Cardiac fibroblast (primary cell): ENCODE measurements at regions not wholly inside any gene's neighbourhood (a gene's known extent, or its start where the extent isn't known, plus 50 kb on each side); places are given as distances from the start of the nearest gene placed in this dataset.
"Not testable (repeated sequence)": the region's sequence is repeated elsewhere in the genome, so short reads cannot be mapped to it uniquely, and the experiment has no call there.

Experiments
- DNase-seq, 2 donors: peaks; one replicate each; pipeline versions ENCODE4 v3.0.0 to v3.0.0-alpha.2; 2010; ENCODE audit warnings: low read depth in 2 of 2
- H3K4me3 ChIP-seq, 2 donors: replicated peaks in 1 of 2; 1 replicate in 1 of 2; 2 replicates in 1 of 2; pipeline ENCODE4 v1.5.1; 2011; ENCODE audit warnings: low read depth in 2 of 2, low read length in 2 of 2, mild to moderate bottlenecking in 2 of 2, moderate library complexity in 1 of 2
- TF ChIP-seq, protein P1 (sequence below): IDR thresholded peaks from one replicate; pipeline ENCODE4 v1.5.1; 2011; ENCODE audit warnings: low read depth, mild to moderate bottlenecking, low read length, inconsistent platforms

DNA sequence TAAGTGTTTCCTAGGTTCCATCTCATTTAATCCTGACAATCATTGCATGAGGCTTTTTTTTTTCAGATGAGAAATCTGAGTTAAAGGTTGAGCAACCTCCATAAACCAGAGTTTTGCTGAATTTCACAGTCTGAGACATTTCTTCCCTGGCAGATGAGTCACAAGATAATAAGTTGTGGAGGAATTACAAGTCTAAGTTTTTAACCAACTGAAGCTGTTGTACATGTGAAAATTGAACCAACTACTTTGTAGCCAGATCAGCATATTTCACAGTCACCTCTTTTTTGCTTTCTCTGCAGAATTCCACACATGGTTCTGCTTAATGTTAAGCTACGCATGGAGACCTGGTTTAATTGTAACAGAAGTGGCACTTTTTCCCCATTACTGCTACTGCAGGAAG is 765.6 kb downstream of the CDH11 start:
- TF ChIP-seq, protein P1, sequence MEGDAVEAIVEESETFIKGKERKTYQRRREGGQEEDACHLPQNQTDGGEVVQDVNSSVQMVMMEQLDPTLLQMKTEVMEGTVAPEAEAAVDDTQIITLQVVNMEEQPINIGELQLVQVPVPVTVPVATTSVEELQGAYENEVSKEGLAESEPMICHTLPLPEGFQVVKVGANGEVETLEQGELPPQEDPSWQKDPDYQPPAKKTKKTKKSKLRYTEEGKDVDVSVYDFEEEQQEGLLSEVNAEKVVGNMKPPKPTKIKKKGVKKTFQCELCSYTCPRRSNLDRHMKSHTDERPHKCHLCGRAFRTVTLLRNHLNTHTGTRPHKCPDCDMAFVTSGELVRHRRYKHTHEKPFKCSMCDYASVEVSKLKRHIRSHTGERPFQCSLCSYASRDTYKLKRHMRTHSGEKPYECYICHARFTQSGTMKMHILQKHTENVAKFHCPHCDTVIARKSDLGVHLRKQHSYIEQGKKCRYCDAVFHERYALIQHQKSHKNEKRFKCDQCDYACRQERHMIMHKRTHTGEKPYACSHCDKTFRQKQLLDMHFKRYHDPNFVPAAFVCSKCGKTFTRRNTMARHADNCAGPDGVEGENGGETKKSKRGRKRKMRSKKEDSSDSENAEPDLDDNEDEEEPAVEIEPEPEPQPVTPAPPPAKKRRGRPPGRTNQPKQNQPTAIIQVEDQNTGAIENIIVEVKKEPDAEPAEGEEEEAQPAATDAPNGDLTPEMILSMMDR = no peak
- DNase-seq = peak; percentile 78 to 91
- H3K4me3 ChIP-seq = no peak overlapping the region

DNA sequence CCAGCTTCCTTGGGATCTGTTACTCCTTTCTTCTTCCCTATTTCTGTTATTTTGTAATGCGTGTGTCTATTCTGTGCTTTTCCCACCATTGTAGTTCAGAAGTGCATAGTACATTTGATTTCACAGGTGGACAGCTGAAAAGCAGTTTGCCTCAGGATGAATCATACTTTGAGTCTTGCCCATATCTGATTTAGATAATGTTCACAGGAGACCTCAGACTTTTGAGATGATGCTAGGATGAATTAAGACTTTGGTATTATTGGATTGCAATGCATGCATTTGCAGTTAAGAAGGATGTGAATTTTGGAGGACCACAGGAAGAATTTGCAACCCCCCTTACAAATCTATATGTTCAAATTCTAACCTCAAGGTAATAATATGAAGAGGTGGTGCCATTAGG is 769.6 kb downstream of the CDH11 start:
- TF ChIP-seq, protein P1 = no peak
- no peak for DNase-seq
- H3K4me3 ChIP-seq = no peak overlapping the region

DNA sequence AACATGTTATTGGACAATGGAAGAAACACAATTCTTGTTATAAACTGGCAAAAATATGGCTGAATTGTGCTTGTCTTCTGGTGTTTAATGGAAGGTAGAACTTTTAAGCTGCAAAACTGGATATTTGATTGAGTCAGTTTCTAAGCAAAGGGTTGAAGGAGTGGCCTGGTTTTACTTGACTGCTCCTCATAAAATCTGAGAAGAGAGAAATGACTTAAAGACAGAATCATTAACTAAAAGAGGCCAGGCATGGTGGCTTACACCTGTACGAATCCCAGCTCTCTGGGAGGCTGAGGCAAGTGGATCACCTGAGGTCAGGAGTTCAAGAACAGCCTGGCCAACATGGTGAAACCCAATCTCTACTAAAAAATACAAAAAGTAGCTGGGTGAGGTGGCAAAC is 770.7 kb downstream of the CDH11 start:
- TF ChIP-seq, protein P1 = no peak
- H3K4me3 ChIP-seq = no peak overlapping the region
- DNase-seq = no peak

DNA sequence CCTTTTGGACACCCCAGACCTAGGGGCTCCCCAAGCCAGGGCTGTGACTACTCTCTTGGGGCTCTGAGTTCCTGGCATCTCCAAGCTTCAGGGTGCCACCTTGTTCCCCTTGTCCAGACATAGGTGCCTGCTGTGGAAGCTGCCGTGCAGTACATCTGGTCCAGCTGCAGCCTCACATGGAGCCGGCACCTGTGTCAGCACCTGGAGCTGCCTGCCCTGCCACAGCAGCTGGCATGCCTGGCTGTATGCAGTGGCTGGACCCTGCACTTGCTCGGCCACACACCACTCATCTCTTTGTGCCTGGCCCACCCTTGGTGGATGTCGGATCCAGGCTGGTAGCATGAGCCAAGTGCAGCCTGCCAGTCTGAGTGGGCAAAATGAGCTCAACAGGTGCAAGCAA is 775.8 kb downstream of the CDH11 start:
- DNase-seq = no peak
- TF ChIP-seq, protein P1 = no peak
- no peak overlapping the region for H3K4me3 ChIP-seq

DNA sequence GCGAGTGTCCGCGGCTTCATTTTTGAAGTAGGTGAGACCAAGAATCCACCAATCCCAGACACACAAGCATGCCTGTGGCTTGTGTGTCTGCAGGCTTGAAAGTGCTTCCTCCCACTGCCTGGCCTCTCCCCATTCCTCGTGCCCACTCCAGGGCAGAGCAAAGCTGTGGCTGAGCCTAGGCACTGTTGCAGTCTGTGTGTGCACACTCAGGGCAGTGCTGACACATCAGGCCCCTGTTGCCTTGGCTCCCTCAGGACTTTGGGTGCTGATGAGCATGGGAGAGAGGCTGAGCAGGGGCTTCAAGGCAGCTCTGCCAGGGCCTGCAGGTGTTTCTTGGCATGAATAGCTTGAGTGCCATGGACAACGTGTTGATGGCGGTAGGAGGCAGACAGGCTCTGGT is 776.7 kb downstream of the CDH11 start:
- H3K4me3 ChIP-seq = no peak overlapping the region
- TF ChIP-seq, protein P1 = no peak
- DNase-seq = no peak

DNA sequence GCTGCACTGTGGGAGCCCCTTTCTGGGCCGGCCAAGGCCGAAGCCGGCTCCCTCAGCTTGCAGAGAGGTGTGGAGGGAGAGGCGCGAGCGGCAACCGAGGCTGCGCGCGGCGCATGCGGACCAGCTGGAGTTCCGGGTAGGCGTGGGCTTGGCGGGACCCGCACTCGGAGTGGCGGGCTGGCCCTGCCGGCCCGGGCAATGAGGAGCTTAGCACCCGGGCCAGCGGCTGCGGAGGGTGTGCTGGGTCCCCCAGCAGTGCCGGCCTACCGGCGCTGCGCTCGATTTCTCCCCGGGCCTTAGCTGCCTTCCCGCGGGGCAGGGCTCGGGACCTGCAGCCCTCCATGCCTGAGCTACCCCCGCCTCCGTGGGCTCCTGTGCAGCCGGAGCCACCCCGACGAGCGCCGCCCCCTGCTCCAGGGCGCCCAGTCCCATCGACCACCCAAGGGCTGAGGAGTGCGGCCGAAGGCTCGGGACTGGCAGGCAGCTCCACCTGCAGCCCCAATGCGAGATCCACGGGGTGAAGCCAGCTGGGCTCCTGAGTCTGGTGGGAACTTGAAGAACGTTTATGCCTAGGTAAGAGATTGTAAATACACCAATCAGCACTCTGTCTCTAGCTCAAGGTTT is 777.9 kb downstream of the CDH11 start:
- H3K4me3 ChIP-seq, DNase-seq: not testable (repeated sequence)

DNA sequence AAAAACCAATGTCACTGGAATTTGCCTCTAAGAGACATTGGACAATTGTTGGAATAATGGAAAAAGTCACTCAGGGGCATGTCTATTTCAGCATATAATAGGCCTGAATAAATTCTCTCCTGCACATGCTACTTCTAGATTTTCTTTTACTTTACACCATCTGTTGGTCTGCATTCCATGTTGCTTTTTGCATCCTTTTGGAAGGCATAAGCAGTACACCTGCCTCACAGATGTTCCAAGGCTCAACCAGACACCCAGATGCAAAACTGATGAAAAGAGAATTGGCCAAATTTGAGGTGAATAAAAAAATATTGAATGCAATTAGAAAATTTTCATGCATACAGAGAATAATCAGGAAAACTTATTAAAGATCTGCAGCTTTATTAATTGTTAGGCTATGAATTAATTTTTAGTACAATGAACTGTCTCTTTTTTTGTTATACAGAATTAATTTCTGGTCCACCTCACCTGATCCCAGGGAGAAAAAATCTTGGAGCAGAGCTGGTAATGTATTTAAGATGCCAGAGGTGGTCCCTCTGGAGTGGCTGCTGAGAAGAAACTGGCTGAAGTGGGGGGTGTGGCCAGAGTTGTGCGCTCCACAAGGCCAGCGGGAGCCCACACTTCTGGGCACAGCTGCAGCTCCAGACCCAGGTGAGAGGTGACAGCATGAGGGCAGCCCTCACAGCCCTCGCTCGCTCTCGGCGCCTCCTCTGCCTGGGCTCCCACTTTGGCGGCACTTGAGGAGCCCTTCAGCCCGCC is 778.6 kb downstream of the CDH11 start:
- TF ChIP-seq, protein P1 = no peak
- DNase-seq = no peak
- H3K4me3 ChIP-seq = no peak overlapping the region

DNA sequence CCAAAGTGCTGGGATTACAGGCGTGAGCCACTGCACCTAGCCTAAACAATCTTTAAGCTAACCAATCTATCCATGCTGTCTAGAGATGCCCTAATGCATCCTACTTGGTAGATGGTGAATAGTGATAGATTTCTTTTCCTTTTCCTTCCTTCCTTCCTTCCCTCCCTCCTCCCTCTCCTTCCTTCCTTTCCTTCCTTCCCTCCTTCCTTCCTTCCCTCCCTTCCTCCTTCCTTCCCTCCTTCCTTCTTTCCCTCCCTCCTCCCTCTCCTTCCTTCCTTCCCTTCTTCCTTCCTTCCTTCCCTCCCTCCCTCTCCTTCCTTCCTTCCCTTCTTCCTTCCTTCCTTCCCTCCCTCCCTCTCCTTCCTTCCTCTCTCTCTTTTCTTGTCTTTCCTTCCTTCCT is 780.5 kb downstream of the CDH11 start:
- H3K4me3 ChIP-seq, DNase-seq: not testable (repeated sequence)
